GM23338 (cell line): ENCODE measurements at regions not wholly inside any gene's neighbourhood (a gene's known extent, or its start where the extent isn't known, plus 50 kb on each side); places are given as distances from the start of the nearest gene placed in this dataset.

Source experiments
- POLR2AphosphoS5 ChIP-seq: IDR thresholded peaks from 2 replicates; pipeline ENCODE4 v1.6.1; 2016; ENCODE audit warnings: antibody characterized with exemption, low read depth
- STAT1 ChIP-seq: IDR thresholded peaks from one replicate; pipeline ENCODE4 v1.6.1; 2016; ENCODE audit warnings: antibody characterized with exemption; ENCODE audit not compliant: unreplicated experiment
- TF ChIP-seq, protein P1 (sequence below), 2 experiments: fragments of 200-600 bp in 1 of 2; sonication (generic) in 1 of 2; conservative IDR thresholded peaks; 2 replicates each; pipeline versions ENCODE4 v1.5.1 to v1.6.1; 2016 to 2017; ENCODE audit warnings: antibody characterized with exemption in 2 of 2, low read depth in 2 of 2, mild to moderate bottlenecking in 2 of 2, moderate library complexity in 1 of 2

GRCh38 chr1:184244962-184245361, 141.9 kb upstream of the C1orf21 start:
- TF ChIP-seq STAT1 (no peak), POLR2AphosphoS5 (no peak)
- TF ChIP-seq, protein P1, sequence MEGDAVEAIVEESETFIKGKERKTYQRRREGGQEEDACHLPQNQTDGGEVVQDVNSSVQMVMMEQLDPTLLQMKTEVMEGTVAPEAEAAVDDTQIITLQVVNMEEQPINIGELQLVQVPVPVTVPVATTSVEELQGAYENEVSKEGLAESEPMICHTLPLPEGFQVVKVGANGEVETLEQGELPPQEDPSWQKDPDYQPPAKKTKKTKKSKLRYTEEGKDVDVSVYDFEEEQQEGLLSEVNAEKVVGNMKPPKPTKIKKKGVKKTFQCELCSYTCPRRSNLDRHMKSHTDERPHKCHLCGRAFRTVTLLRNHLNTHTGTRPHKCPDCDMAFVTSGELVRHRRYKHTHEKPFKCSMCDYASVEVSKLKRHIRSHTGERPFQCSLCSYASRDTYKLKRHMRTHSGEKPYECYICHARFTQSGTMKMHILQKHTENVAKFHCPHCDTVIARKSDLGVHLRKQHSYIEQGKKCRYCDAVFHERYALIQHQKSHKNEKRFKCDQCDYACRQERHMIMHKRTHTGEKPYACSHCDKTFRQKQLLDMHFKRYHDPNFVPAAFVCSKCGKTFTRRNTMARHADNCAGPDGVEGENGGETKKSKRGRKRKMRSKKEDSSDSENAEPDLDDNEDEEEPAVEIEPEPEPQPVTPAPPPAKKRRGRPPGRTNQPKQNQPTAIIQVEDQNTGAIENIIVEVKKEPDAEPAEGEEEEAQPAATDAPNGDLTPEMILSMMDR (conservative IDR thresholded peaks at IDR 0.05; ENCODE audit: low read depth in 2 of 2): no peak
